ENCODE measurements at regions not wholly inside any gene's neighbourhood (a gene's known extent, or its start where the extent isn't known, plus 50 kb on each side); places are given as distances from the start of the nearest gene placed in this dataset.

DNA sequence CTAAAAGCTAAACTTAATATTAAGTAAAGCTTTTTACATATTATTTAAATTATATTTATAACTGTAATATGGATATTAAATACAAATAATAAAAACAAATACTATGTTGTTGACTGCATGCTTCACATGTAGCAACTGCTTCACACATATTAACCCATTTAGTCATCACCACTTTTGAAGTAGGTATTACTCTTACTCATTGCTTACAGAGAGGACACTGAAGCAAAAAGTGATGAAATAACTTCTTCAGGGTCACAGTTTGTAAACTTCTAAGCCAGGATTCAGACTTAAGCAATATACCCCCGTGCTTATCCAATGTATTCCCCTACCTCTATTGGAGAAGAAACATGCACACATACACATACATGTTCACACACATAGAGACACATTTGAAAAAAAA, 166.6 kb downstream of the DKK2 start:
- Histone ChIP-seq H3K4me3 (ENCODE audit: low read depth, low read length) (no peak overlapping the region), H3K36me3 (ENCODE audit: control insufficient read depth, insufficient read depth, low read length) (no peaks in the 10 kb centered on the region), H3K27me3 (ENCODE audit: control insufficient read depth, insufficient read depth, low read length) (no peaks in the 10 kb centered on the region)
- DNase-seq (ENCODE audit: low read depth): no peak
- TF ChIP-seq, protein P1, sequence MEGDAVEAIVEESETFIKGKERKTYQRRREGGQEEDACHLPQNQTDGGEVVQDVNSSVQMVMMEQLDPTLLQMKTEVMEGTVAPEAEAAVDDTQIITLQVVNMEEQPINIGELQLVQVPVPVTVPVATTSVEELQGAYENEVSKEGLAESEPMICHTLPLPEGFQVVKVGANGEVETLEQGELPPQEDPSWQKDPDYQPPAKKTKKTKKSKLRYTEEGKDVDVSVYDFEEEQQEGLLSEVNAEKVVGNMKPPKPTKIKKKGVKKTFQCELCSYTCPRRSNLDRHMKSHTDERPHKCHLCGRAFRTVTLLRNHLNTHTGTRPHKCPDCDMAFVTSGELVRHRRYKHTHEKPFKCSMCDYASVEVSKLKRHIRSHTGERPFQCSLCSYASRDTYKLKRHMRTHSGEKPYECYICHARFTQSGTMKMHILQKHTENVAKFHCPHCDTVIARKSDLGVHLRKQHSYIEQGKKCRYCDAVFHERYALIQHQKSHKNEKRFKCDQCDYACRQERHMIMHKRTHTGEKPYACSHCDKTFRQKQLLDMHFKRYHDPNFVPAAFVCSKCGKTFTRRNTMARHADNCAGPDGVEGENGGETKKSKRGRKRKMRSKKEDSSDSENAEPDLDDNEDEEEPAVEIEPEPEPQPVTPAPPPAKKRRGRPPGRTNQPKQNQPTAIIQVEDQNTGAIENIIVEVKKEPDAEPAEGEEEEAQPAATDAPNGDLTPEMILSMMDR (IDR thresholded peaks at IDR 0.05; ENCODE audit: insufficient read depth, low read length, poor library complexity, severe bottlenecking): no peak

DNA sequence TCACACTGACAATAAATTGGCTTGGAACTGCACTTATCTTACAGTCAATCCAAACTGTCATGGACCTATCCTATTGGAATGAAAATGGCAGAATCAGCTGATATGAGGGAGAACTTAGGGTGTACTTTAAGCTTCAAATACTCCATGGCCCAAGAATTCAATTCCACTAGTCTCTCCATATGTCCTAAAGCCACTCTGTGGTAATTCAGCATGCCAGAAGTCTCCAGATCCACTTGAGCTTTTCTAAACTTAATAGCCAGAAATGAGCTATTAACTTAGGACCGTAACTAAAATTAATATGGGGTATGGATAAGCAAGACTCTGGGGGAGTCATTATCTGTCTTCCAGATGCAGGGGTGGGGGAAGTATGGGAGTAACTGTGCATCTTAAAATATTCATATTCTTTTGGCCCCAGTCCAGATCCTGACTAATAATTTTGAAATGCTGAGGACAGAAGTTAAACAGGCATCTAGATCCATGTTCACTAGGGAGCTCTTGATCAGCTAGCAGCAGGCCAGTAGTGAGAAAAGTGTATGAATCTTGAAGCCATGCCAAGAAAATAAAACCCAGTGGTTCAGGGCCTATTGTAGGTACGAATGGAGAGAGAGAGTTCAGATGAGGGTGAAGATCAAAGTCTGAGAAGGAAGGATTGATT, 167.6 kb downstream of the DKK2 start:
- no peak for DNase-seq (ENCODE audit: low read depth)
- H3K27me3 ChIP-seq (ENCODE audit: control insufficient read depth, insufficient read depth, low read length): no peaks in the 10 kb centered on the region
- no peaks in the 10 kb centered on the region for H3K36me3 ChIP-seq (ENCODE audit: control insufficient read depth, insufficient read depth, low read length)
- TF ChIP-seq, protein P1 (IDR thresholded peaks at IDR 0.05; ENCODE audit: insufficient read depth, low read length, poor library complexity, severe bottlenecking): no peak
- no peak overlapping the region for H3K4me3 ChIP-seq (ENCODE audit: low read depth, low read length)

DNA sequence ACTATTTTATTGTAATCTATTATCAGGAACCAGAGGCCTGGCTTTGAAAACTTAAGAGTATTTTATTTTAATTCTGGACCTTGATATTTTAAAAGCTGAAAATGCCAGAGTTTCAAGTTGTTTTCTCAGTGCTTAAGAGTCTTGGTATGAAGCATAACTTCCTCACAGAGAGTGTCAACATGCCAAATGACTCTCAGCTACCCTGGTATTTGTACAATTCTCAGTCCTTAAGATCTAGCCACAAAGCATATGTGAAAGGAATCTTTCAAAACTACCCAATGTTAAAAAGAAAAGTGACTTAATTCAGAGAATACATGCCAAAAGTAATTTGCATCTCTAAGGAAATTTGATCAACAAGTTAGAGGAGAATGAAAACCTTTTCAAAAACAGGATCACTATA, 171.9 kb downstream of the DKK2 start:
- H3K4me3 ChIP-seq (ENCODE audit: low read depth, low read length): no peak overlapping the region
- no peaks in the 10 kb centered on the region for H3K27me3 ChIP-seq (ENCODE audit: control insufficient read depth, insufficient read depth, low read length)
- TF ChIP-seq, protein P1 (IDR thresholded peaks at IDR 0.05; ENCODE audit: insufficient read depth, low read length, poor library complexity, severe bottlenecking): no peak
- DNase-seq (ENCODE audit: low read depth): no peak
- no peaks in the 10 kb centered on the region for H3K36me3 ChIP-seq (ENCODE audit: control insufficient read depth, insufficient read depth, low read length)

DNA sequence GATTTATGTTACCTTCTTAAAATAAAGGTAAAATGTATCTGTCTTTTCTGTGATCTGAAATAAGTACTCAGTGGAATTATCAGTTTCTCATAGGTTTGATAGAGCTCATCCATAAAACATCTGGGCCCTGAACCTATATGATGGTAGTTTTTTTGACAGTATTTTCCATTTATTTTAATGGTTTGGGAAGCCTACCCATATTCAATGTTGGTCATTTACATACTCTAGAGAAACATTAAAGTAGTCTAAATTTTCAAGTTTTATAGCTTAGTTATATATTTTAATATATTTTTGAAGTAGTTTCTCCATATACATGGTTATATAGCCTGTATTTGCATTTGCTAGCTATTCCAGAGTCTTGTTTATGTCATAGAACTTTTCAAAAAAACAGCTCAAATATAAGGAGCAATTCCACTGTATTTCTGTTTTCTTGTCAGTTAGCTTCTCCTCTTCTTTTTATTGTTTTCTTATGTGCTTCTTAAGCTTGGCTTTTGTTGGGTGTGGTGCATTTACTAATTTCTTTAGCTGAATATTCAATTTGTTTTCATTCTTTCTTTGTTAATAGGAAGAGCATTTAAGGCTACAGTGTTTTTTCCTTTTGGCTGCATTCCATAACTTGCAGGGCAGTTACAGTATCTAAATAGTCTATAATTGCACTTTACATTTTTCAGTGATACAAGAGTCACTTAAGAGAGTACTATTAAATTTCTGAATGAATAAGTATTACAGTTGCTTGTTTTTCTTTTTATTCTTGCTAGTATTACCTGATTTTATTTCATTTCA, 181.4 kb downstream of the DKK2 start:
- TF ChIP-seq, protein P1 (IDR thresholded peaks at IDR 0.05; ENCODE audit: insufficient read depth, low read length, poor library complexity, severe bottlenecking): no peak
- H3K27me3 ChIP-seq (ENCODE audit: control insufficient read depth, insufficient read depth, low read length): no peaks in the 10 kb centered on the region
- H3K36me3 ChIP-seq (ENCODE audit: control insufficient read depth, insufficient read depth, low read length): no peaks in the 10 kb centered on the region
- H3K4me3 ChIP-seq (ENCODE audit: low read depth, low read length): no peak overlapping the region
- DNase-seq (ENCODE audit: low read depth): no peak

DNA sequence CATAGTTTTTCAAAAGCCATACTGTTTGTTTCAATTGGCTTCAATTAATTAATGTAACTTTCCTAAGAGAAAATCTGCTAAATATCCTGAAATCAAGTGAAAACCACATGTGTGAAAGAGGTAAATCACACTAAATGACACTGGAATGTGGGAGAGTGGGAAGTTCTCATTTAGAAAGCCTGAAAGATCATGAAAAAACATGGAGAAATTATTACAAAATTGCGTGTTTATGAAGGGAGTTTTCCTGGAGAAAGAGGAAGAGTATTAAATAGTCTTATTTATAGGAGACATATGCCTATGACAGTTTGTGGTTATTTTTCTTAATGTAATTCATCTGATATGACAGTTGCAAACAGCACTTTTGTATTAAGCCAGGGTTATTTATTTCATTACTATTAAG, 183.7 kb downstream of the DKK2 start:
- no peak overlapping the region for H3K4me3 ChIP-seq (ENCODE audit: low read depth, low read length)
- H3K27me3 ChIP-seq (ENCODE audit: control insufficient read depth, insufficient read depth, low read length): no peaks in the 10 kb centered on the region
- TF ChIP-seq, protein P1 (IDR thresholded peaks at IDR 0.05; ENCODE audit: insufficient read depth, low read length, poor library complexity, severe bottlenecking): no peak
- H3K36me3 ChIP-seq (ENCODE audit: control insufficient read depth, insufficient read depth, low read length): no peaks in the 10 kb centered on the region
- no peak for DNase-seq (ENCODE audit: low read depth)
